LNCaP clone FGC (cell line): ENCODE measurements at regions not wholly inside any gene's neighbourhood (a gene's known extent, or its start where the extent isn't known, plus 50 kb on each side); places are given as distances from the start of the nearest gene placed in this dataset.

ENCODE experiments used
- DNase-seq: peaks from one replicate; pipeline ENCODE4 v3.0.0-alpha.2; 2011; ENCODE audit warnings: low read depth
- H3K4me3 ChIP-seq: 2 replicates; pipeline ENCODE4 v1.5.1; 2011; ENCODE audit warnings: mild to moderate bottlenecking, low read depth, low read length, control low read depth
- TF ChIP-seq, protein P1 (sequence below): IDR thresholded peaks from 2 replicates; pipeline ENCODE4 v1.5.1; 2012; ENCODE audit warnings: mild to moderate bottlenecking; ENCODE audit not compliant: control insufficient read depth, insufficient read depth; ENCODE audit errors: extremely low read depth

DNA sequence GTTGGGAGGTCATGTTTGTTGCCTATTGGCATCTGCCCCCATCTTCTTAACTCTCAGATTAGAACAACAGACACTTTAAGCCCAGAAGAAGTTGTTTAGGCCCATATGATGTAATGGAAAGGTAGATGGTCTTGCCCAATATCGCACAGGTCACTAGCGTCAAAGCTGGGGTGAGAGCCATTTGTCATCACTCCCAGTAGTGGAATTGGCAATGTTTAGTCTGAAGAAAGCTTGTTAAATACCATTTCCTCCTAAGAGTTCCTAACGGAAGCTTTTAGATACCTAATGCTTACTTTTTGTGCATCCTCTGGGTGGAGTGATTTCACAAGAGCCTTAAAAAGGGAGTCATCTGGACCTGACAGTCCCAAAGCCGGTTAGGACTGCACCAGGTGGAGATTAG is 125.4 kb downstream of the DACT1 start:
- no peak for DNase-seq
- H3K4me3 ChIP-seq = no peak overlapping the region
- TF ChIP-seq, protein P1, sequence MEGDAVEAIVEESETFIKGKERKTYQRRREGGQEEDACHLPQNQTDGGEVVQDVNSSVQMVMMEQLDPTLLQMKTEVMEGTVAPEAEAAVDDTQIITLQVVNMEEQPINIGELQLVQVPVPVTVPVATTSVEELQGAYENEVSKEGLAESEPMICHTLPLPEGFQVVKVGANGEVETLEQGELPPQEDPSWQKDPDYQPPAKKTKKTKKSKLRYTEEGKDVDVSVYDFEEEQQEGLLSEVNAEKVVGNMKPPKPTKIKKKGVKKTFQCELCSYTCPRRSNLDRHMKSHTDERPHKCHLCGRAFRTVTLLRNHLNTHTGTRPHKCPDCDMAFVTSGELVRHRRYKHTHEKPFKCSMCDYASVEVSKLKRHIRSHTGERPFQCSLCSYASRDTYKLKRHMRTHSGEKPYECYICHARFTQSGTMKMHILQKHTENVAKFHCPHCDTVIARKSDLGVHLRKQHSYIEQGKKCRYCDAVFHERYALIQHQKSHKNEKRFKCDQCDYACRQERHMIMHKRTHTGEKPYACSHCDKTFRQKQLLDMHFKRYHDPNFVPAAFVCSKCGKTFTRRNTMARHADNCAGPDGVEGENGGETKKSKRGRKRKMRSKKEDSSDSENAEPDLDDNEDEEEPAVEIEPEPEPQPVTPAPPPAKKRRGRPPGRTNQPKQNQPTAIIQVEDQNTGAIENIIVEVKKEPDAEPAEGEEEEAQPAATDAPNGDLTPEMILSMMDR = no peak

DNA sequence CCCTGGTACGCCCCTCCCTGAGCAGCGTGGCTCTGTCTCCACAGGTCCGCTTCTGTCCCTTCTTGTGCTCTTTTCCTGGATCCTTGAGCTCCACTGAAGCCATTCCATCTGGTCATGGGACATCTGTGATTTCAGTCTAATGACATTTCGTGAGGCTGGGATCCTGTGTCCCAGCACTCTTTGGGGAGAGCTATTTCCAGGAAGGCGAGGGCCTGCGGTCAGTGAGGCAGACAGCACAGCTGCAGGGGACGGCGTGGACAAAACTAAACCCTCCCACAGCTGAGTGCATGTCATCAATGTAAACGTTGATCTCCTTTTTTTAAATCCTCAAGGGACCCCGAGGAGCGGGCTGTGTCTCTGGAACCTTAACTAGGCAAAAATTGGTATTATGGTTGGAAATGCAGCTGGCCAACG is 127.7 kb downstream of the DACT1 start:
- TF ChIP-seq, protein P1 = no peak
- no peak for DNase-seq
- no peak overlapping the region for H3K4me3 ChIP-seq

DNA sequence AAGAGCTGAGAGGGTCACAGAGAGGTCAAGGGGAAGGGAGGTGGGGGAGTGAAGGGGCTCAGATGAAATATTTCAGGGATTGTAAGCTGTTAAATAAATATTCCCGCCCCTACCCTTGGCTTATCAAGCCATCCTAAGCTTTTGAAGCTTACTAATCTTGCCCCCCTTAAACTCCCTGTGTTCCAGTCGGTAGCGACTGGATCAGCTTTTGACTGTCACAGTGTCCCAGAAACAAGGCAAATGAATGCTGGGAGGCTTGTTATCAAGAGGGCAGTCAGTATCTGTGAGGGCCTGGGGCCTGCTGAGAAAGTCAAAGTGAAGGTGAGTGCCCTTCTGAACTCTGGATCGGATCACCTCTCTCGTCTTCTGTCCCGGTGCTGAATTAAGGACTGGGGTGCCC is 128.1 kb downstream of the DACT1 start:
- no peak overlapping the region for H3K4me3 ChIP-seq
- no peak for DNase-seq
- TF ChIP-seq, protein P1 = no peak

DNA sequence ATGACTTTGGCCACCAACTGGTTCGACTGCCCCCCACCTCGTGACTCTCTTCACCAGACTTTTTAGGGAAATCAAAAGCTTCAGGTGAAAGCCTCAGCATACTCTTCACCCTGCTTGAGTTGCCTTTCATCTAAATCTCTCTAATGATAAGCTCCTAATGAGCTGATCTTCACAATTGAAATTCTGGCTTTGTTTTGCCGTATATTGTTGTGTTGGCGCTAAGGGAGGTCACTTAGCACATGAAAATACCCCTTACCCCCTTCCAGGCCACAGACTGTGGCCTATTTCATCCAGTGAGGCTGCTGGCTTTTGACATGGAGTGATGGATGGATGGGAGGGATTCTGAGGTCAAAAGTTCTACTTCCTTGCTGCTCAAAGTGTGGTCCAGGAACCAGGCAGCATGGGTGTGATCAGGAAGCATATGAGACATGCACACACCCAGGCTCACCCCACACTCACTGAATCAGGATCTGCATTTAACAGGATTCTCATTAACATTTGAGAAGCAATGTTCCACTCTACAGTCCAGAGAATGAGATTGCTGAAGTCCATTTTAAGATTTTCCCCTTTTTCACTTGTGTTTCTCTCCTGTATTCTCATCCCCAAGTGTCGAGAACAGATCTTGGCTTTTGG is 131.4 kb downstream of the DACT1 start:
- no peak for DNase-seq
- TF ChIP-seq, protein P1 = no peak
- no peak overlapping the region for H3K4me3 ChIP-seq

DNA sequence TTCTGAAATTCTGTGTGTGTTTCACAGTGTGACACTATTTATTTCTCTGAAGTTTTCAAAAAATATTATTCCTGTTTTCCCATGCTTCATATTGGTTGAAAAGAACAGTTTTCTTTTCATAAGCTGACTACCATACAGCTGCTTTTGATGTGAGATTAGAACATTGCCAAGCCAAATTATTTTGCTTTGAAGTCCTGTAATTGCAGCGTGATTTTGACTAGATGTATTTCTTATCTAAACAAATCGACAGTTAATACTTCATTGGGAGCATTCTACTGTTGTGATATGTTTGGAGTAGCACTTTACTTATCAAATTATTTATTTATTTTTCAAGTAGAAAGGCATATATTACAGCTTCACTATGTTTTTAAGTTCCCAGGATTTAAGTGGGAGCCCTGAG is 132.0 kb downstream of the DACT1 start:
- DNase-seq = no peak
- H3K4me3 ChIP-seq = no peak overlapping the region
- TF ChIP-seq, protein P1 = no peak

DNA sequence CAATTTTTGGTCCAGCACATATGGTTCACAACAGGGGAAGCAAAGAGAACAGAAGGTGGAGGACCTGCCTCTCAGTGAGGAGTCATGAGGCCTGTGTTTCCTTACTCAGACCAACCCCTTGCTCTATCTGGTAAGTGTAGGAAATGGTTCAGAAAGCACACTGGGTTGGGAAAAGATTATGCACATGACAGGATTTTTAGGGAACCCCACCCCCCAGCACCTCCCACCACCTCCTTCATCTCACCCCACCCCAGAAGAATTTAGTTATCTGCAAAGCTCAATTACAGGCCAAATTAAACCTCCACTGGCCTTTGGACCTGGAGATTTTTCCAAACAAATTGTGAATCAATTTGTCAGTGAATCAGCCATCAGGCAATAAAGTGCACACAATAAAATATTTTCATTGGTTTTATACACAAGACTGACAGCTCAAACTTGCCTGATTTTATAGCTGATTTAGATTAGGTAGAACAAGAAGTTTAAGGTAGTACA is 132.8 kb downstream of the DACT1 start:
- TF ChIP-seq, protein P1 = no peak
- no peak overlapping the region for H3K4me3 ChIP-seq
- no peak for DNase-seq

DNA sequence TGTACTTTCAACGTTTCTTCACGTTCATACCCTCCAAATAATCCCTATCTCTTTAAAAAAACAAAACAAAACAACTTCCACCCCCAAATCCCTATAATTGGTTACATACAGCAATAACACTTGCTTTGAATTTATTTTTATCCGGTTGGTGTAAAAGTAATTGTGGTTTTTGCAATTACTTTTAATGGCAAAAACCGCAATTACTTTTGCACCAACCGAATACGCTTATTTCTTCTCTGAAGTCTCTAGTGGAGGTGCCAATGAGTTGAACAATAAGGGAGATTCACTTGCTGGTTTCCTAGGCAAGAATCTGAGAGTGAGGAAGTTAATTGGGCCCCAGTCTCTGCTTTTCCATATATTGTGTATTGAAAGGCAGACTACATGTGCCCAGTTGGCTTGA is 133.3 kb downstream of the DACT1 start:
- TF ChIP-seq, protein P1 = no peak
- no peak overlapping the region for H3K4me3 ChIP-seq
- no peak for DNase-seq
